GM21528 (cell line): ENCODE measurements at regions not wholly inside any gene's neighbourhood (a gene's known extent, or its start where the extent isn't known, plus 50 kb on each side); places are given as distances from the start of the nearest gene placed in this dataset.

Experiments used
- ATAC-seq: cut with Tn5 transposase; IDR thresholded peaks from one replicate; pipeline ENCODE4 v1.9.1; 2021; ENCODE audit warnings: mild to moderate bottlenecking, moderate library complexity; ENCODE audit not compliant: unreplicated experiment, low FRiP score

DNA sequence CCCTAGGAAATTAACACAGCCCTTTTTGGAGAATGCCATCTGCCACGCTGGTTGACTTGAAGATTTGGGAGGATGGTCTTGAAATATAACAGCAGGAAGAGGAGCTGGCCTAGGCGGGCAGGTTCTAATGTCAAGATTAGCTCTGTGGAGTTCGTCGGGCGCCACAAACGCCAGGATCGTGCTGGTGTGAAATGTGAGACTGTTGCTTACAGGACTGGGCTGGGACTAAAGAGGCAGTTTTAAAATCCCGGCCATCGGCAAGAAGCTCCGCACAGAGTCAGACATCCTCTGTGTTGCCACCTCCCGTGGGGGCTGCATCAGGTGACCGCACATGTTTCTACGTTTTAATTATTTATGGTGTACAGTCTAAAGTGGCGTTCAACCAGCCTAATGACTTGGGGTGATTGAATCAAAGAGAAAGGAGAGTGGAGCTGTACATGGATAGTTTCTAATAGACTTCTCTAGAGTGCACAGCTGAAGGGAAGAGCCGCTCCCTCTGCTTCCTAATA lies 99.4 kb upstream of the BCL11A start:
- no peak for ATAC-seq

- ATAC-seq: no peak
These were observed 98.4 kb upstream of the PAPOLG start for GRCh38 chr2:60657673-60658072.

- no peak for ATAC-seq
These were observed 97.0 kb upstream of the PAPOLG start for GRCh38 chr2:60659026-60659425.

DNA sequence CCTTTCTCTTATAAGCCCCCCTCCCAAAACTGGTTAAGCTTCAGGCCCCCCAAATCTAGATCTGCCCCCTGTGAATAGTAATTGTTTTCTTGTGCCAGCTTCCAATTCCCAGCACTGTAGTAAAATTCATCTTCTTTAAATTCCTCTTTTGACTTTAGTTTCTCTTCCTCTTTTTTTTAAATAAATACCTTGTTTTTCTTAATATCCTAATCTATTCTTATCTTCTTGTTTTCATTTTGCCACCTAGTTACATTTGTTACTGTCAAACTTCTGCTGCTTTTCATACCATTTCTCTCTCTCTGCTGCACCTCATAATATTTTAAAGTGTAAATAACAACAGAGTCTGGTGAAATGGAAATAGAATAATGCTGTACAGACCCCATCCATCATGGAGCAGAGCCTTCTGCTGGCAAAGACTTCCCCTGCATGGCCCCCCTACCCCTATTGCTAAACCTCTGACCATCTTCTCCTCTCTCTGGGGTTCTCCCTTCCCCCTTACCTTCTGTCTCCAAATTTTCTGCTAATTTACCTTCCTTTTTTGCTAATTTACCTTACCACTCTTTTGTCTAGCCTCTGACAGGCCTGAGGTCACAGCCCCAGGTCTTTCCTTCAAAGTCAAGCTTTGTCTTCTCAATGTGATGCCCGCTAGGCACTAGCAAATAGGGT lies 94.9 kb upstream of the PAPOLG start:
- no peak for ATAC-seq

DNA sequence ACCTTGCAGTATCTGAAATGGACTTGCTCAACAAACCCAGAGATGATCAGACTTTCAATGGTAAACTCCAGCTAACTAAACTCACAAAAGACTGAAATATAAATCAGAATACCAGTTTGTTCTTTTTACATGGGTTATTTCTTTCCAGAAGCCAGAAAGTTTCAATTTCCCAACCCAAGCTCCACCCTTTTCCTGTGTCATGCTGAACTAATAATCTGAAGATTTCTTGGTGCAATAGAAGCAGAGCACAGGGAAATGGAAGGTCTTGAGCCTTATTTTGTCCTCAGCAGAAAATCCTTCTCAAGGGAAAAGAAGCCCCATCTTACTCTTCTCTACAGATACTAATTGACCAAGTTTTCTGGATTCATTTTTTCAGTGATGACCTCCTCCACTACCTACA lies 93.3 kb upstream of the PAPOLG start:
- ATAC-seq: no peak

GRCh38 chr2:60671966-60672365 lies 84.1 kb upstream of the PAPOLG start:
- ATAC-seq: no peak

DNA sequence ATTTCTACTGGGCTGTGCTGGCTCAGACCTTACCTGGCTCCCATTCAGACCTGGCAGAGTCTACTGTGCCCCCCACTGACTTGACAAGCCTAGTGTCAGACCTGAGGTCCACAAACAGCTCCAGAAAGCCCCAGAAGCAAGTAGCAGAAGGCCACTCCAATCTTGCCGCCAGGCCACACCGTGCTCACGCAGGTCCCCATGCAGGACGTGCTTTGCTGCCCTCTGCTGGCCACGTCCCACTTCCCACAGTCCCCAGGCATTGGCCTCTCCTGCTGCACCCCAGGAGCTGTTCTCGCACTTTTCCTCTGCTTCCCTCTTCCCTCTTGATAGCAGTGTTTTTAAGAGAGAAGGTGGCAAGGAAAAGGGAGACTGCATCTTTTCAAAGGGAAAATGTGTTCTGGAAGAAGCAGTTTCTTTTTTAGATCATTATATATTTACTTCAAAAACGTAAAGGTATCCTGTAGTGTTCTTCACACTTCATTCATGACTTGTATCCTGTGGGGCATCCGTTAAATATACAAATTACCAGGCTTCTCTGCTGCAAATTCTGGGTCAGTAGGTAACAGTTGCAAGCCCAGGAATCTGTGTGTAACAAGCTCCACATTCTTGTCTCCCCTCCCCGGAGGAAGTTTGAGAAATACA lies 81.4 kb upstream of the PAPOLG start:
- peak; percentile 99 for ATAC-seq

DNA sequence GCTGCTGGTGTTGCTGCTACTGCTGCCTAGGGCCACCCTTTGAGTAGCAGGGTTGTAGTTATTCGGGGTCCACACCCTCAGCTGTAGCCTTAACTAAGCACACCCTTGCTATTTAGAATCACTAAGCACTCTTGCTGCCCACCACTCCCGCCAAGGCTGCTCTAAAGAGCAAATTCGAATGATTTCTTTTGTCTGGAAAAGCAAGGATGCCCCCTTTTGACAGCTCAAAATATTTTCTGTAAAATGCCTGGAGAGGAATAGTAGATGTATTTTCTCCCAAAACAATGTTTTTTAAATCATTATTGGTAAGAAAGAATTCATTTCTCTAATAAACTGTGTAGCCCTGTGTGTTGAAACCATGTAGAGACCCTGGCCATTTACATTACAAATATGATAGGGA lies 80.8 kb upstream of the PAPOLG start:
- no peak for ATAC-seq

DNA sequence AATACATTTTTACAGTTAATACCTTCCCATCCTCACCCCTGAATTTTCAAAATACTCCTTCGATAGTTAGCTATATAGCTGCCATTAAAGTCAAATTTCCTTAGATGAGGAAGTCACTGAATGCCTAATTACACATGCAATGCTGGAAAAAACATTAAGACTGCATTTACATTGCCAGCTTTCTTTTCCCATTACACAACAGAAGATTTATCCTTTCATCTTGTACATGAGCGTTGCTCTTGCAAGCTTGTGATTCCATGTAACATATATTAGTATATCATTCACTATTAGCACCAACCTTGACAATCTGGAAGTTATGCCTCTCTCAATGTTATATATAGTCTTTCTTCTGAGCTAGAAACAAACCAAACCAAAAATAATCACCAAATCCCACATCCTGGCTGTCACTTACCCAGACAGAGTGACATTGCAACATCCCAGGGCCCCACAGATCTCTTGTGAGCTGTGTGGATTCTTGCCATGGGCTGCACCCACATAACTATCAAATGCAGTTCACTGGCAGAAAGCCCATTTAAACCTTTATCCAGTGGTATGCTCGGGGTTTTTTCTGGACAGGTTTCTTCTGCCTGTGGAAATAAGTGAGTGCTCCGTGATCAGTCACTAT lies 79.2 kb upstream of the PAPOLG start:
- no peak for ATAC-seq

DNA sequence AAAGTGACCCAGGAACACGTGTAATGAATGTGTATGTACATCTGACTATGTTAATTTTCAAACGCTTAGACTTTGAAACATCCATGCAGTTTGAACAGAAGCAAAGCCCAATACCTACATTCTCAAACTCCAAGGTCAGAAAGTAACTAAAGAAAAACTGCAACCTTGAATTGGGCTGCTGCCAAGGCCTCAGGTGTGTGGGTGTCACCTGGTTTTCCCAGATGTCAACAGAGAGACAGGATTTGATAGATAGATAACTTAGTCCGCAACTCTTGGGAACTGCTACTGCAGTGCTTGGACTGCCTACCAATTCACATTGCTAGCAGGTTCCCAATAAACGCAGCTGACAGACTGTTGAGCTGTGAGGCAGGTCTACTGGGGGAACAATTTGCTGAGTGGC lies 78.7 kb upstream of the PAPOLG start:
- ATAC-seq: no peak

- no peak for ATAC-seq
These were observed 77.5 kb upstream of the PAPOLG start for GRCh38 chr2:60678551-60678950.

- no peak for ATAC-seq
These were observed 76.9 kb upstream of the PAPOLG start for GRCh38 chr2:60679036-60679780.

GRCh38 chr2:60693551-60693950 lies 62.5 kb upstream of the PAPOLG start:
- ATAC-seq: no peak

DNA sequence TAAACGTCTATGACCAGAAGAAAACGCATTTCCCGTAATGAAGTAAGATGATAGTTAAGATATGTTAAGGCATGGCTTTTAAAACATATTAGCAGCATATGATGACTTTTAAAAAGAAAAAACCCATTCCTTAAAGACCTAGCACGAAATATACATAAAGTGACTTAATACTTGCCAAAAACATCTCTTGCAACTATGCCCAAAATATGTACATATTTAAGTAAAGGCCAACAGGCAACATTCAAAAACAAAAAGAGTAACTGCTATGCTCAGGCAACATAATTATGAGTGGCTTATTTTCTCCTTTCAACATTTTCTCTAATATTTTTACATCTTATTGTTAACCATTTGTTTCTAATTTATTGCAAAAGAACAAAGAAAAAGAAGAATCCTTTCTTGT lies 60.3 kb upstream of the PAPOLG start:
- ATAC-seq: no peak

DNA sequence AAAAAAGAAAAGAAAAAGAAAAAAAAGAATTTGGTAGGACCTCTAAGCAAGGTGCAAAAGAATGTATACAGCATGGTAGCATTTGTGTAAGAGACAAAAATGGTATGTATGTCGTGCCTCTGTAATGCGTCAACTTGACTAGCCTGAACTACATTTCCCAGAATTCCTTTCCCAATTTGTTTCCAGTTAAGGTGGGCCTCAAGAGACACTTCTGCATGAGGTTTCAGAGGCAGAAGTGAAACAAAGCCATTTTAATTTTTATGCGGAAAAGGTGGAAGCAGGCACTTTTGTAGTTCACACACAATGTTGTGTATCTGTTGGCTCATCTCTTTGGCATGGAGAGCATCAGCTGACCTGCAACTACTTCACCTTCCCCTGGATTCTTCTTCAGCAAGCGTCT lies 56.5 kb upstream of the PAPOLG start:
- ATAC-seq: no peak

- no peak for ATAC-seq
These were observed 50.0 kb upstream of the PAPOLG start for GRCh38 chr2:60706021-60706420.
